ENCODE measurements at regions not wholly inside any gene's neighbourhood (a gene's known extent, or its start where the extent isn't known, plus 50 kb on each side); places are given as distances from the start of the nearest gene placed in this dataset.

DNA sequence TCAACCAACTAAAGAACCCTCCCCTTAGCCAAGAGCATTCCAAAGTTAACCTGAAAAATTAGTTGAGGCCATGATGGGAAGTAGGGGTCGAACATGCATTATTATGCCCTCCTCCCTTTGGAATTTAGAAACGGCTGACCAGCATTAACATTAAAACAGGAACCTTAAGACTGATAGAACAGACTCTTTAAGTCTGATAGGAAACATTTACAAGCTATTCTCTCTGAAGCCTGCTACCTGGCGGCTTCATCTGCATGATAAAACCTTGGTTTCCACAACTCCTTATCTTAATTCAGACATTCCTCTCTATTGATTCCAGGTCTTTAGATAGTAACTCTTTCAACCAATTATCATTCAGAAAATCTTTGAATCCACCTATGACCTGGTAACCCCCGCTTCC is 331.0 kb downstream of the CGGBP1 start:
- in situ Hi-C loops (cut with MboI; ENCODE audit: low sequenced_read_pairs in 4 of 4): no loop called here

GRCh38 chr3:87719060-87719459 is 339.7 kb downstream of the CGGBP1 start:
- in situ Hi-C loops (cut with MboI; ENCODE audit: low sequenced_read_pairs in 4 of 4): no loop called here
- TF ChIP-seq POLR2A (IDR thresholded peaks at IDR 0.05) (no peak), CTCF (IDR thresholded peaks at IDR 0.05 in 4 of 5, conservative IDR thresholded peaks at IDR 0.05 in 1 of 5) (no peak)
- Histone ChIP-seq H3K4me1 (no peaks in the 10 kb centered on the region), H3K4me3 (no peak overlapping the region), H3K9me3 (peaks cover 0 to 3% (median 0%) of the 10 kb centered on the region in 3 donors), H3K36me3 (no peaks in the 10 kb centered on the region), H3K27me3 (no peaks in the 10 kb centered on the region), H3K27ac (no peak overlapping the region)
- DNase-seq: no peak
- no peak for ATAC-seq
- intact Hi-C loops (cut with DNase I; ENCODE audit: low total_unique reads): no loop called here

More for the DNA sequence above, 331.0 kb downstream of the CGGBP1 start:
- Histone ChIP-seq H3K27me3 (no peaks in the 10 kb centered on the region), H3K27ac (no peak overlapping the region), H3K4me1 (no peaks in the 10 kb centered on the region), H3K9me3 (no peaks in the 10 kb centered on the region), H3K36me3 (no peaks in the 10 kb centered on the region), H3K4me3 (no peak overlapping the region)
- TF ChIP-seq CTCF (IDR thresholded peaks at IDR 0.05 in 4 of 5, conservative IDR thresholded peaks at IDR 0.05 in 1 of 5): no peak
- no peak for TF ChIP-seq POLR2A (IDR thresholded peaks at IDR 0.05)
- intact Hi-C loops (cut with DNase I; ENCODE audit: low total_unique reads): no loop called here
- no peak for DNase-seq
- ATAC-seq: no peak

DNA sequence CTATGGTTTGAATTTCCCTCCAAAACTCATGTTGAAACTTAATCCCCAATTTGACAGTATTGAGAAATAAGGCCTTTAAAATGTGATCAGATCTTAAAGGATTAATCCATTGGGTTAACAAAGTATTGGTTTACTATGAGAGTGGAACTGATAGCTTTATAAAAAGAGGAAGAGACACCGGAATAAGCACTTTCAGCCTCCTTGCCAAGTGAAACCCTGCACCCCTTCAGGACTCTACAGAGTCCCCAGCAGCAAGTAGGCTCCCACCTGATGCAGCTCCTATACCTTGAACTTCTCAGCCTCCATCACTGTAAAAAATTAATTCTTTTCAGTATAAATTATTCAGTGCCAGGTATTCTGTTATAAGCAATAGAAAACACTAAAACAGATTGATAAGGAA is 348.3 kb downstream of the CGGBP1 start:
- DNase-seq: no peak
- H3K27ac ChIP-seq: no peak overlapping the region
- TF ChIP-seq POLR2A (IDR thresholded peaks at IDR 0.05) (no peak), CTCF (IDR thresholded peaks at IDR 0.05 in 4 of 5, conservative IDR thresholded peaks at IDR 0.05 in 1 of 5) (no peak)
- ATAC-seq: no peak
- intact Hi-C loops (cut with DNase I; ENCODE audit: low total_unique reads): no loop called here
- no peaks in the 10 kb centered on the region for H3K27me3 ChIP-seq
- in situ Hi-C loops (cut with MboI; ENCODE audit: low sequenced_read_pairs in 4 of 4): no loop called here
- H3K4me3 ChIP-seq: no peak overlapping the region
- no peaks in the 10 kb centered on the region for H3K4me1 ChIP-seq
- no peaks in the 10 kb centered on the region for H3K9me3 ChIP-seq
- H3K36me3 ChIP-seq: no peaks in the 10 kb centered on the region

- no peak overlapping the region for H3K4me3 ChIP-seq
- intact Hi-C loops (cut with DNase I; ENCODE audit: low total_unique reads) (no loop called here), in situ Hi-C loops (cut with MboI; ENCODE audit: low sequenced_read_pairs in 4 of 4) (no loop called here)
- H3K27ac ChIP-seq: no peak overlapping the region
- no peak for DNase-seq
- H3K4me1 ChIP-seq: no peaks in the 10 kb centered on the region
- no peak for ATAC-seq
- no peaks in the 10 kb centered on the region for H3K36me3 ChIP-seq
- TF ChIP-seq POLR2A (IDR thresholded peaks at IDR 0.05): no peak
- TF ChIP-seq CTCF (IDR thresholded peaks at IDR 0.05 in 4 of 5, conservative IDR thresholded peaks at IDR 0.05 in 1 of 5): no peak
- no peaks in the 10 kb centered on the region for H3K27me3 ChIP-seq
- H3K9me3 ChIP-seq: no peaks in the 10 kb centered on the region
Measured at GRCh38 chr3:87710028-87710427, 348.8 kb downstream of the CGGBP1 start.

GRCh38 chr3:87706176-87706575 is 352.6 kb downstream of the CGGBP1 start:
- in situ Hi-C loops (cut with MboI; ENCODE audit: low sequenced_read_pairs in 4 of 4) (no loop called here), intact Hi-C loops (cut with DNase I; ENCODE audit: low total_unique reads) (no loop called here)
- H3K4me3 ChIP-seq: no peak overlapping the region
- TF ChIP-seq CTCF (IDR thresholded peaks at IDR 0.05 in 4 of 5, conservative IDR thresholded peaks at IDR 0.05 in 1 of 5) (no peak), POLR2A (IDR thresholded peaks at IDR 0.05) (no peak)
- no peaks in the 10 kb centered on the region for H3K4me1 ChIP-seq
- no peak for ATAC-seq
- no peaks in the 10 kb centered on the region for H3K27me3 ChIP-seq
- H3K27ac ChIP-seq: no peak overlapping the region
- H3K9me3 ChIP-seq: no peaks in the 10 kb centered on the region
- DNase-seq: no peak
- no peaks in the 10 kb centered on the region for H3K36me3 ChIP-seq

All from gastrocnemius medialis (tissue), 4 donors.